GM21360 (cell line): ENCODE measurements at regions not wholly inside any gene's neighbourhood (a gene's known extent, or its start where the extent isn't known, plus 50 kb on each side); places are given as distances from the start of the nearest gene placed in this dataset.

Experiments
- ATAC-seq: cut with Tn5 transposase; IDR thresholded peaks from one replicate; pipeline ENCODE4 v1.9.1; 2021; ENCODE audit warnings: mild to moderate bottlenecking, moderate library complexity; ENCODE audit not compliant: unreplicated experiment

DNA sequence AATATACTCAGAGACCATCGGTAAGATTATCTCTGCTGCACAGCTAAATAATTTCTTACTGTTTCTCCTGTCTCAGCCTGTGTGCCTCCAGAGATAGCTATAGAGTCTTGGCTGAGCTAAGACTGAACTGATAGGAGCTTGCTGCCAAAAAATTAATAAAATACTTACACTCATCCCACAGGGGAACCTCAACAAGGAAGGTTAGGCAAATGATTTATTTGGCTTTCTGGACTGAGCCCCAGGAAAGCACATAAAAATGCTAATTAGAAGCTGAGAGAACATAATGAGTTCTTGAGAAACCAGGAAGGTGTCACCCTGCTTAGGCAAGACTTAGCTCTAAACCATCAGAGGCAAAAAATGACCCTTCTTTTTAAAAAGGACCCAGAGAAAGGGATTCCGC, 534.5 kb downstream of the TNS3 start:
- ATAC-seq = no peak

- no peak for ATAC-seq
These were observed 535.0 kb downstream of the TNS3 start for GRCh38 chr7:47046949-47047348.

DNA sequence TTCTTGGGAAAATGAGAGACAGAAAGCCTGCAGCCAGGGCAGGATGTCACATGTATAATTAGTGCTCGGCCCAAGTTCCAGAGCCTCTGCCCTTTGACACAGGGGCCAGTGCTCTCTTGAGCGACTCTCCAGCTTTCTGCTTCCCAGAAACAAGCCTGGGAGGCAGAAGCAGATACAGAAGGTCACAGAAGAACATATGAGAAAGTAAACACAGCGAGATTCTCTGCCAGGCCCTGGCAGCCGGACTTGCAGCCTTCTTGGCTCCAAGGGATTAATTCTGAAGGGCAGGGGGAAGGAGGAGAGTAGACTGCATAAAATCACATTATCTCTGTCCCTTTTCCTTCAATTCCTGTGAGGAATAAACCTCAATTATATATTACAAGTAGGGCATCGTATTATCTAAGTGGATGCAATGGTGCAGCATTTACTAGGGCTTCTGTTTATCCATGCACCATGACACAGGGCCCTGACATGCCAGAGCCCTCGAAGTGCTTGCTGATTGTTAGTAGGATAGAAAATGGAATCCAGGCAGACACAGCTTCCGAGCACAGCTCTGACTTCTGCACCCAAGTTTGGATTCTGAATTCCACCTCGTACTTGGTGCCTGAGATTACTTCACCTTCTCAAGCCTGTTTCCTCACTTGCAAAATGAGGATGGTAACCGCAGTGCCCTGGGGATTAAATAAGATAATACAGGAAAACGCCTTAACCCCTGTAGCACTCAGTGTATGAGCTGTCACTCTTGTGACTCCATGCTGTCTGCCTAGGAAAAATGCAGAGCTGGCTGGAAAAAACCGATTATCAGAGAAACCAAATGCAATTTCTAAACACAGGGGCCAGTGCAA, 536.5 kb downstream of the TNS3 start:
- no peak for ATAC-seq

- no peak for ATAC-seq
These were observed 537.3 kb downstream of the TNS3 start for GRCh38 chr7:47044625-47045024.

- ATAC-seq = no peak
These were observed 538.6 kb downstream of the TNS3 start for GRCh38 chr7:47043304-47043703.

GRCh38 chr7:47042669-47043068, 539.2 kb downstream of the TNS3 start:
- ATAC-seq = no peak

DNA sequence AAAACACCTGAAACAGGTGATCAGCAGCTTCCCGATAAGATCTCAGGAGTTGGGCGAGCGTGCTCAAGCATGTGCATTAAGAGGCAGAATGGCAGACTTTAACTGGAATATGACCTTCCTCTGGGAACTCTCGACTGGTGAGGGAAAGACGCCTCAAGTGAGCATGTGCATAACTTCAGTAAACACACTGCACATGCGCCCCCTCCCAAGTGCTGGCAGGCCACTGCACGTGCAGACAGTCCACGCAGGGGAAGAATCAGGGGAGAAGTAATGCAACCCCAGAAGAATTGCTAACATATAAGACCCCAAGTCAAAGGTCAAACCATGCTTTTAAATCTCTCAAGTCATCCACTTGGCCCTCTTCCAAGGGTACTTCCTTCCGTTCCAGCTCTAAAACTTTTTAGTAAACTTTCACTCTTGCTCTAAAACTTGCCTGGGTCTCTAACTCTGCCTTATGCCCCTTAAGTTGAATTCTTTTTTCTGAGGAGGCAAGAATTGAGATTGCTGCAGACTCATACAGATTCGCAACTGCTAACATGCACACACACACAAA, 541.0 kb downstream of the TNS3 start:
- ATAC-seq = no peak

- ATAC-seq = no peak
These were observed 542.0 kb downstream of the TNS3 start for GRCh38 chr7:47039904-47040303.

GRCh38 chr7:47039089-47039648, 542.7 kb downstream of the TNS3 start:
- no peak for ATAC-seq

DNA sequence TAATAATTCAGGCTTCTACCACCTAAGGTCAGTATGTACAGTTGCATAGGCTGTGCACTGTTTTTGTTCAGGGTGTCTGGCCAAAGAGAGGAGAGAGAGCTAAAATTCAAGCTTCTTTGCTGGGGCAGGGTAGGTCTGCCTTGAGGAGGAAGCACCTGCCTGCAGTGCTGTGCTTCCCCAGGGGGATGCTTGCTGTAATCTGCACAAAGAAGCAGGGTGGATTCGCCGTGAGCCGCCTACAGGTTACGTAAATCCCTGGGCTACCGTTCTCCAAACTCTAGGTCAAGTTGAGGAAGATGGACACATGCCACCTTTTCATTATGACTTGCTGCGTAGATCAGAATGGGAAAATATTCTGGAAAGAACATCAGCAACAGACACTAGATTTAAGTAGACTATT, 543.3 kb downstream of the TNS3 start:
- ATAC-seq = no peak

- ATAC-seq = no peak
These were observed 544.3 kb downstream of the TNS3 start for GRCh38 chr7:47037607-47038006.

DNA sequence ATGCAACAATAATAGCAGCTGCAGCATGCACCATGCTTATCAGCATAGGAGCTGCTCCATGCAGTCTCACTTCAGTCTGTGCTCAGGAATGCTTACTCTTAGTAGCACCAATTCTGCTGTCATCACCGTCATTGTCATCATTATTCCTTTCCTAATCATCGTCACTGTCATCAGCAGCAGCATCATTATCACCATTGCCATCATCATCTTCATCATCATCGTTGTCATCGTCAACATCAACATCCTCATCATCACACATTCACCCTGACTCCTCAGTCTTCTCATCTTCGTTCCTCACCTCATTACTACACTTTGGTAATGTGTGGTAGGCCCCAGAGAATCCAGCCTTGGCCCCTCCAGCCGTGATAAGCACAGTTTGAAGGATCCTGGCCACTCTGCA, 545.0 kb downstream of the TNS3 start:
- ATAC-seq = no peak

- no peak for ATAC-seq
These were observed 546.4 kb downstream of the TNS3 start for GRCh38 chr7:47035522-47035921.

DNA sequence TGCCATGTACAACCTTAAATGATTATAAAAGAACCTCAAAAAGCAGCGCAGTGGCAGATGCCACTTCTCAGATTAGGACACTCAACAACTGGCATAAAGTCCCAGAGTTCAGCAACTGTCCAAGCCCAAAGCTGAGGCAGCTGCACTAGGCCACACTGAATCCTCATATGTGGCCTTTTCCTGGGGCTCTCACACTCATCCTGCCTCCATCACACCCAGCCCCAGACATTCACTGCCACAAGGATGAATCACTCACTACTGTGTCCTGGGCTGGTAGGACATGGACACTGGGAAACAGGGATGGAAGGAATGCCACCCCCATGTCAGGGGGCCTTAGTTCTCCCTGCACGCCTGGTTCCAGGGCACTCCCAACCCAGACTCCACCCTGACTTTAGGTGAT, 547.7 kb downstream of the TNS3 start:
- no peak for ATAC-seq

DNA sequence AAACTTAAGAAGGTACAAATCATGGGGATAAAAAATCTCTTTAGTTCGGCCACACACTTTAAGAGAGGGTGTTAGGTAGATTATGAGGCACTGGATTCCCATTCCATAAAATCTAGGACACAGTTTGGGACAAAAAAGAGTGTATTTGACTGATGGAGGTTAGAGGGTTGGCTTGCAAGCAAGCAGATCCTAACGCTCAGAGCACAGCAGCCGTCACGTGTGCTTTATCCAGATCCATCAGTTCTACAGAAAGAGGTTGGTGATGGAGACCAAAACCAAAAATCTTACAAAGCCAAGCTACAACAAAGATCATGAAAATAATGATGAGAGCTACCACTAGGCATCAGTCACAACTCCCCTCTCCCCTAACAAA, 549.4 kb downstream of the TNS3 start:
- ATAC-seq = no peak

DNA sequence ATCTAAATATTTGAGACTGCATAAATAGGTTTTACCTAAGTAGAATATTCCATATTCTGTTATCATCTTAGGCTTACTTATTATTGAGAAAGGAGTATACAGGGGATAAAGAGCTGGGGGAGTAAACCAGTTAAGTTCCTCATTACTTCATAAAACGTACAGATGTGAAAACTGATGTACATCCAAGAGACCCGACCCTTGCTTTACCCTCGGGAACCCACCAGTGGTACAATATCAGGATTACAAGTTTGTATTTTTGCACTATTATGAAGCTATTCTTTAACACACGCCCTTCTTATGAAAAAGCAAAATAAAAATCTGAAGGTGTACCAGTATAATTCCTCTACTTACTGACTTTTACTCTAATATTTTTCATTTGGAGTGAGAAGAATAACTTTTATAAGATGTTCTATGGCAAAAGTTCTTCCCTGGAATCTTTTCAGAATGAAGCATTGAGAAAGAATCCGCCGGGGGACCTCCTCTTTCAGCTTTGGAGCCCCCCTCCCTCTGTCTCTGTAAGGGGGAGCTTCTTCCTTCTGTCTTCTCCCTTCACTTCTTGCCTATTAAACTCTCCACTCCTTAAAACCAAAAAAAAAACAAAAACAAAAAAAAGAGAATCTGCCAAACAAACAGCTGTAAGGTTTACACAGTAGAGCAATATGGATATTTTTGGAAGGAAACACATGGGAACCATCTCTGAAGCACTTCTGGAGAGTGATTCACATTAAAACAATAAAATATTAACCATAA, 550.0 kb downstream of the TNS3 start:
- ATAC-seq = no peak

- no peak for ATAC-seq
These were observed 553.6 kb downstream of the TNS3 start for GRCh38 chr7:47028284-47028683.

GRCh38 chr7:47027695-47028240, 554.1 kb downstream of the TNS3 start:
- ATAC-seq = no peak

DNA sequence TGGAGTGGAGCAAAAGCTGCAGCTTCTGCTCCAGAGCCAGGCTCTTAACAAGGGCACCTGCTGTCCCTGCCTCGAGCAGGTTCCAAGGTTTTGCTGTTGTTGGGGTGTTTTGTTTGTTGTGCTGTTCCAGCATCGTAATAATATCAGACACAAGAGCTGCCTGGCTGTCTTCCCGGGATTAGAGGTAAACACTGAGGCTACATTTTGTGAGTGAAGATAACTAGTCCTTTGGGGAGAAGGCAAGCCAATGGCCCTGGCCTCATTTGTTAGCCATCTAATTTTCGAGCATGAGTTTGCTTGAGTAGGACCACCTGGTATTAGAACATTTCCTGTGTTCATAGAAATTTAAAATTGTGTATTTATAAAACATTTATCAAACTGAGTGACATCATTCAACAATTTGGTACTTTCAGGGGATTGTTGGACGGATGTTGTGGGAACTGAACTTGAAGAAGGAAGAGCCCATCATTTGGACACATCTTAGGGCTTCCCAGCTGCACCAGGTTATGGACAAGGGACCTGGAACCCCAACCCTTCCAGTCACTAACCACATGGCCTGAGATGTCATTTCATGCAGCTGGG, 555.0 kb downstream of the TNS3 start:
- no peak for ATAC-seq

DNA sequence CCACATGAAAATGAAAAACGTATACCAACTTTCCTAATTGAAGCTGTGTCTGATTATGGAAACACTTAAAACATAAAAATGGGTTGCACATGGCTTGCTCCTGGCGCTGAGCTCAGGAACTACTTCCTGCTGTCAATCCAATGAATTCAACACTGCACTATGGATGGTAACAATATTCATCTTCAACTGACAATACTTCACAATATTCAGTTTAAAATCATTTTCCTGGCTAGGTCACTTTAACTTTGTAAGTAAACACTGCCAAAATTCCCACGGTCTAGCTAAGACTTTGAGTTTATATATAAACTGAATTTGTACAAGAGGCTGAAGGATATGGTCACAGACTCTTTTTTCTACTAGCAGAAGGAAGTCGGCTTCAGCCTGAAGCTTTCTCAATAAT, 556.9 kb downstream of the TNS3 start:
- no peak for ATAC-seq

DNA sequence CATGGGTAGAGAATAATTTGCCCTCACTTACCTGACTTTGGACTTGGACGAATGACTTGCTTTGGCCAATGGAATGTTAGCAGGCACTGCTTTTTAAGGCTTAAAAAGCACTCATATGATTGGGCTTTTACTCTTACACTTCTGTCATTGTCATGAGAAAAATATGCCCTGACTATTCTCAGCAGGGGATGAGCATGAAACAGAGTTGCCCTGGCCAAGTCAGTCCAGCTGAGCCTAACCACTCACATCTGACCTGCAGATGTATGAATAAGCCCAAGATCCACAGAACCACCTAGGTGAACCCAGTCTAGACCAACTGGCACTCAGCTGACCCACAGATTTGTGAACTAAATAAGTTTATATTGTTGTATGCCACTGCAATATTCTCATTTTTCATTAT, 573.5 kb downstream of the TNS3 start:
- ATAC-seq = no peak
